RWPE1 (cell line): ENCODE measurements at regions not wholly inside any gene's neighbourhood (a gene's known extent, or its start where the extent isn't known, plus 50 kb on each side); places are given as distances from the start of the nearest gene placed in this dataset.

ENCODE experiments used
- CTCF ChIA-PET: fragments of 350-600 bp; sonication (Branson Sonifier 250); formaldehyde crosslinking; extraction: SDS; loops from one replicate; lab custom pipeline; 2021; lab: Yijun Ruan, JAX
- POLR2A ChIA-PET: fragments of 400-600 bp; formaldehyde crosslinking; extraction: SDS; loops from one replicate; lab custom pipeline; 2020; ENCODE audit warnings: antibody characterized with exemption; ENCODE audit not compliant: low non-redundant PET; lab: Yijun Ruan, JAX
- DNase-seq: peaks from one replicate; pipeline ENCODE4 v3.0.0; 2012; ENCODE audit warnings: low spot score
- H3K27ac ChIP-seq: fragments of 450-650 bp; 2 replicates; pipeline ENCODE4 v1.5.1; 2017
- TF ChIP-seq, protein P1 (sequence below): fragments of 450-650 bp; conservative IDR thresholded peaks from 2 replicates; pipeline ENCODE4 v1.5.1; 2017; ENCODE audit warnings: low read depth, mild to moderate bottlenecking

- POLR2A ChIA-PET = no interaction called here
- no peak for DNase-seq
- CTCF ChIA-PET = interaction anchor here (1.1 kb wide), 1 partner anchor 86 kb away, joined by 3 read pairs; no protein-coding TSS in a partner anchor
- TF ChIP-seq, protein P1, sequence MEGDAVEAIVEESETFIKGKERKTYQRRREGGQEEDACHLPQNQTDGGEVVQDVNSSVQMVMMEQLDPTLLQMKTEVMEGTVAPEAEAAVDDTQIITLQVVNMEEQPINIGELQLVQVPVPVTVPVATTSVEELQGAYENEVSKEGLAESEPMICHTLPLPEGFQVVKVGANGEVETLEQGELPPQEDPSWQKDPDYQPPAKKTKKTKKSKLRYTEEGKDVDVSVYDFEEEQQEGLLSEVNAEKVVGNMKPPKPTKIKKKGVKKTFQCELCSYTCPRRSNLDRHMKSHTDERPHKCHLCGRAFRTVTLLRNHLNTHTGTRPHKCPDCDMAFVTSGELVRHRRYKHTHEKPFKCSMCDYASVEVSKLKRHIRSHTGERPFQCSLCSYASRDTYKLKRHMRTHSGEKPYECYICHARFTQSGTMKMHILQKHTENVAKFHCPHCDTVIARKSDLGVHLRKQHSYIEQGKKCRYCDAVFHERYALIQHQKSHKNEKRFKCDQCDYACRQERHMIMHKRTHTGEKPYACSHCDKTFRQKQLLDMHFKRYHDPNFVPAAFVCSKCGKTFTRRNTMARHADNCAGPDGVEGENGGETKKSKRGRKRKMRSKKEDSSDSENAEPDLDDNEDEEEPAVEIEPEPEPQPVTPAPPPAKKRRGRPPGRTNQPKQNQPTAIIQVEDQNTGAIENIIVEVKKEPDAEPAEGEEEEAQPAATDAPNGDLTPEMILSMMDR = no peak
- no peak overlapping the region for H3K27ac ChIP-seq
Observed at GRCh38 chr6:4399656-4400055, 264.3 kb upstream of the ECI2 start.

GRCh38 chr6:4398791-4399190 lies 263.4 kb upstream of the ECI2 start:
- TF ChIP-seq, protein P1 = no peak
- ChIA-PET POLR2A (no interaction called here), CTCF (interaction anchor here (0.6 to 1.1 kb wide), 2 partner anchors 36 to 85 kb away, joined by 3 read pairs; no protein-coding TSS in a partner anchor)
- no peak overlapping the region for H3K27ac ChIP-seq
- DNase-seq = no peak

- H3K27ac ChIP-seq = no peak overlapping the region
- TF ChIP-seq, protein P1 = no peak
- CTCF ChIA-PET = interaction anchor here (0.6 kb wide), 1 partner anchor 16 kb away, joined by 4 read pairs; no protein-coding TSS in a partner anchor
- POLR2A ChIA-PET = interaction anchor here (0.6 kb wide), 1 partner anchor 123 kb away, joined by 3 read pairs; no protein-coding TSS in a partner anchor
- DNase-seq = no peak
Observed at GRCh38 chr6:4397307-4397706, 261.9 kb upstream of the ECI2 start.

DNA sequence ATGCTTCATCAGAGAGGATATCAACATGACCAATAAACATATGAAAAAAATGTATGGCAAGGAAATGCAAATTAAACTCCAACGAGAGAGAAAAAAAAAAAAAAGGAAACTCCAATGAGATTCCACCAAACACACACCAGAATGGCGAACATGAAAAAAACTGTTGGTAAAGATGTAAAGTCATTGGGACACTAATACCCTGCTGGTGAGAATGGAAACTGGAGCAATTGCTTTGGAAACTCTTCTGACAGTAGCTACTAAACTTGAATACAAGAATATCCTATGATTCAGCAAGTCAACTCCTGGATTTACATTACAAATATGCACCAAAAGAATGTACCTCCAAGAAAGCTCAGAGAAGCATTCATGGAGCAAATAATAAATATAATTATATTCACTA lies 260.7 kb upstream of the ECI2 start:
- H3K27ac ChIP-seq = no peak overlapping the region
- DNase-seq = no peak
- TF ChIP-seq, protein P1 = no peak
- CTCF ChIA-PET = interaction anchor here (0.6 to 0.7 kb wide), 3 partner anchors 72 to 131 kb away, joined by 3 to 6 read pairs (median 4); no protein-coding TSS in a partner anchor
- POLR2A ChIA-PET = no interaction called here

DNA sequence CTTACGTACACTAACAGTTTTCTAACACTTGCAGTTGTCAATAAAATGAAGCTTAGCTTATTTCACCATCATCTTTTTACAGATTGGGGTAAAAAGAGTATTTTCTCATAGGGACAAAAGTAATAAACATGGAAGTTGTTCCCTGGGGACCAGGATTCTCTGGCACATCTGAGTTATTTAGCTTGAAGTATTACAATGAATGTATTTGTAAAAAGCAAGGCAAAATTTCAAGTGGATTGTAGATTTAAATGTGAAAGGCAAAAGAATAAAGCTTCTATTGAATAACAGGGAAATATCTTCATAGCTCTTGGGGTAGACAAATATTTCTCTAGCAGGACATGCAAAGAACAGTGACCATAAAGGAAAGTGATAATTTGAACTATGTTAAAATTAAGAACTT lies 260.0 kb upstream of the ECI2 start:
- DNase-seq = no peak
- TF ChIP-seq, protein P1 = no peak
- no peak overlapping the region for H3K27ac ChIP-seq
- ChIA-PET POLR2A (no interaction called here), CTCF (interaction anchor here (0.6 to 1.6 kb wide), 3 partner anchors 82 to 131 kb away, joined by 3 to 6 read pairs (median 4); no protein-coding TSS in a partner anchor)

GRCh38 chr6:4394786-4395185 lies 259.4 kb upstream of the ECI2 start:
- DNase-seq = no peak
- TF ChIP-seq, protein P1 = no peak
- POLR2A ChIA-PET = no interaction called here
- H3K27ac ChIP-seq = no peak overlapping the region
- CTCF ChIA-PET = interaction anchor here (1.6 kb wide), 1 partner anchor 81 kb away, joined by 3 read pairs; no protein-coding TSS in a partner anchor
